Neuronal stem cell (in vitro differentiated cells): ENCODE measurements at regions not wholly inside any gene's neighbourhood (a gene's known extent, or its start where the extent isn't known, plus 50 kb on each side); places are given as distances from the start of the nearest gene placed in this dataset.

Experiments
- DNase-seq: peaks from one replicate; pipeline ENCODE4 v3.0.0-alpha.2; 2013; ENCODE audit warnings: low spot score
- H2AFZ ChIP-seq: one replicate; pipeline ENCODE4 v1.6.1; 2013; ENCODE audit warnings: mild to moderate bottlenecking, low read length, inconsistent platforms
- H2AK5ac ChIP-seq: 2 replicates; pipeline ENCODE4 v1.6.1; 2013; ENCODE audit warnings: low read depth, mild to moderate bottlenecking, inconsistent platforms, low read length, moderate library complexity, mixed read lengths
- H2BK120ac ChIP-seq: 2 replicates; pipeline ENCODE4 v1.6.1; 2013; ENCODE audit warnings: low read depth, mild to moderate bottlenecking, inconsistent platforms, low read length, moderate library complexity, mixed read lengths
- H2BK12ac ChIP-seq: one replicate; pipeline ENCODE4 v1.6.1; 2013; ENCODE audit warnings: low read length, inconsistent platforms
- H2BK15ac ChIP-seq: 2 replicates; pipeline ENCODE4 v1.6.1; 2013; ENCODE audit warnings: mild to moderate bottlenecking, low read length, inconsistent platforms, mixed read lengths
- H2BK5ac ChIP-seq: one replicate; pipeline ENCODE4 v1.6.1; 2013; ENCODE audit warnings: inconsistent platforms, mild to moderate bottlenecking, low read length, moderate library complexity
- H3K14ac ChIP-seq: one replicate; pipeline ENCODE4 v1.6.1; 2013; ENCODE audit warnings: low read length, inconsistent platforms
- H3K18ac ChIP-seq: 2 replicates; pipeline ENCODE4 v1.6.1; 2013; ENCODE audit warnings: low read length, inconsistent platforms
- H3K23ac ChIP-seq: 2 replicates; pipeline ENCODE4 v1.6.1; 2013; ENCODE audit warnings: low read depth, mild to moderate bottlenecking, mixed read lengths, low read length, inconsistent platforms; ENCODE audit not compliant: poor library complexity
- H3K27ac ChIP-seq: replicated peaks from 3 replicates; pipeline ENCODE4 v1.5.1; 2013; ENCODE audit warnings: low read length, inconsistent platforms
- H3K27me3 ChIP-seq, 3 experiments: 2 replicates each; pipeline ENCODE4 v1.6.1; 2013; ENCODE audit warnings: low read length in 3 of 3, mild to moderate bottlenecking in 2 of 3, inconsistent platforms in 1 of 3, low read depth in 1 of 3, mixed read lengths in 1 of 3, moderate library complexity in 1 of 3; ENCODE audit not compliant: control insufficient read depth in 3 of 3, insufficient read depth in 3 of 3
- H3K36me3 ChIP-seq, 2 donors: replicated peaks in 1 of 2; 2 replicates each; pipeline ENCODE4 v1.6.1; 2013; ENCODE audit warnings: low read length in 2 of 2; ENCODE audit not compliant: control insufficient read depth in 2 of 2, insufficient read depth in 2 of 2
- H3K4ac ChIP-seq: 2 replicates; pipeline ENCODE4 v1.6.1; 2013; ENCODE audit warnings: inconsistent platforms, mild to moderate bottlenecking, low read length, moderate library complexity
- H3K4me1 ChIP-seq, 2 donors: 1 replicate in 1 of 2; 2 replicates in 1 of 2; pipeline ENCODE4 v1.6.1; 2013; ENCODE audit warnings: low read length in 2 of 2, low read depth in 1 of 2; ENCODE audit not compliant: control insufficient read depth in 2 of 2, insufficient read depth in 1 of 2
- H3K4me2 ChIP-seq: one replicate; pipeline ENCODE4 v1.6.1; 2013; ENCODE audit warnings: mild to moderate bottlenecking, low read length, inconsistent platforms; ENCODE audit not compliant: insufficient read depth, poor library complexity, severe bottlenecking
- H3K4me3 ChIP-seq, 2 donors: 2 replicates each; pipeline ENCODE4 v1.5.1; 2013; ENCODE audit warnings: low read length in 2 of 2, mild to moderate bottlenecking in 2 of 2, inconsistent platforms in 1 of 2, moderate library complexity in 1 of 2
- H3K79me1 ChIP-seq: one replicate; pipeline ENCODE4 v1.6.1; 2013; ENCODE audit warnings: low read depth, mild to moderate bottlenecking, inconsistent platforms, low read length, moderate library complexity
- H3K9ac ChIP-seq: one replicate; pipeline ENCODE4 v1.6.1; 2013; ENCODE audit warnings: mild to moderate bottlenecking, low read depth, low read length, inconsistent platforms; ENCODE audit not compliant: poor library complexity
- H3K9me3 ChIP-seq, 2 donors: replicated peaks in 1 of 2; 2 replicates each; pipeline versions ENCODE3 to v1.6.1; 2013; ENCODE audit warnings: low read length in 2 of 2, mild to moderate bottlenecking in 2 of 2, inconsistent platforms in 1 of 2, low read depth in 1 of 2, mixed read lengths in 1 of 2, moderate library complexity in 1 of 2; ENCODE audit not compliant: control insufficient read depth in 2 of 2, insufficient read depth in 1 of 2
- H4K8ac ChIP-seq: one replicate; pipeline ENCODE4 v1.6.1; 2013; ENCODE audit warnings: low read depth, mild to moderate bottlenecking, inconsistent platforms, low read length, moderate library complexity
- H4K91ac ChIP-seq: one replicate; pipeline ENCODE4 v1.6.1; 2013; ENCODE audit warnings: low read length, low read depth, mild to moderate bottlenecking, inconsistent platforms; ENCODE audit not compliant: poor library complexity
- WGBS, 2 donors: extraction: QIAGEN DNeasy Blood & Tissue Kit; methylation state at CpG; one replicate each; pipeline ENCODE4 v1.1.7; 2013; ENCODE audit warnings: missing lambda C conversion rate in 2 of 2, mixed read lengths in 1 of 2; ENCODE audit not compliant: insufficient read length in 2 of 2, insufficient replicate concordance in 1 of 2; ENCODE audit errors: extremely low coverage in 2 of 2; 5-methylcytosine and 5-hydroxymethylcytosine counted together

- Histone ChIP-seq H2BK12ac (no peak overlapping the region), H3K36me3 (no peaks in the 10 kb centered on the region), H3K14ac (no peak overlapping the region), H3K18ac (no peak overlapping the region), H3K9ac (no peak overlapping the region), H4K8ac (no peak overlapping the region), H4K91ac (no peak overlapping the region), H2BK15ac (no peak overlapping the region), H2AK5ac (no peak overlapping the region), H3K9me3 (no peaks in the 10 kb centered on the region), H3K4me3 (no peak overlapping the region), H2AFZ (no peak overlapping the region), H2BK5ac (no peak overlapping the region), H3K79me1 (no peaks in the 10 kb centered on the region), H2BK120ac (no peak overlapping the region), H3K27ac (no peak overlapping the region), H3K27me3 (no peaks in the 10 kb centered on the region), H3K4me1 (peaks cover 0 to 5% of the 10 kb centered on the region in 2 donors), H3K4me2 (no peak overlapping the region), H3K23ac (no peak overlapping the region), H3K4ac (no peak overlapping the region)
- no peak for DNase-seq
- no CpG with 5 or more reads among the region's 4 CpGs for WGBS, 2 donors
Observed at GRCh38 chr2:193965263-193965662, 1691.8 kb upstream of the SLC39A10 start.

DNA sequence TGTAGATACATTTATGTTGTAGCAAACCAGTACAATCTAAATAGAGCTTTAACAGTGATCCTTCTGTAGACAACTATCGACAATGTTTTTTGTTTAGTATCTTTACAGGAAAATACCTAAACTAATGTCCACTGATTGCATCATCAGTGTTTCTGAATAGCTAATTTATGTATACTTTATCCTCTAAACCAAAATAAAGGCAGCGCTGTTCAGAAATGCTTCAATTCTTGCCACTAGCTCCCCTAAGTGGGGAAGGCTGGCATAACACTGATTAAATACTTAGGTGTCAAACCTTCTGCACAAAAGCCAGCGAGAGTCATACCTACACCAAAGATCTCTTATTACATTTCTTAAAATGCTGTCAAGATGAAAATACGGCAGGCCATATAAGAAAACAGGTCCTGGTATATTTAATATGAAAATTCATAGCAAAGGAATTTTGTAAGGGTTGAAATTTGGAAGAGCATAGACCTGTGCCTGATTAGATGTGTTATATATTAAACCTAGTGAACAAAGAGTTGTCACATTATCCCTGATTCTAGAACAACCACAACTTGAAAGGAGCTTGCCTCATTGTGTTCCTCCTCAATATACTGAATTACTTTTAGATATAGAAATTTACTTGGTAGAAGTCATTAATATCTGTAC, 1693.4 kb upstream of the SLC39A10 start:
- no peak overlapping the region for H2BK15ac ChIP-seq
- DNase-seq, result no peak

DNA sequence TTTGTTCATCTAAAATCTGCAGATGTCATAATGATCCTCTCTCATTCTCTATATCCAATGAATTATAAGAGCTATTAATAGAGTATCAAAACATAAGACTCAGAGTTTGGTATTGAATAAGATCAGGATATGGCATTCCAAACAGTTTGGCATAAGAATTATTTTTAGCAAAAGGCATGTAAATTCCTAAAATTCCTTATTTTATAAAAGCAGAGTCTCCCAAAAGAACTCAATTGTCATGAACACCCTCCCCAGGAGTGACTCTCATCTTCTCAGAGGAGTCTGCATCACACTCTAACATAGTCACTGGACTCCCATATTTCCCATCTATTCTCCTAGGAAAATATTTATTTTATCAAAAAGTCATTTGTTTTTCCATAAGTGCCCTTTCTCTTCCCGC, 1710.2 kb upstream of the SLC39A10 start:
- Histone ChIP-seq H2AFZ (no peak overlapping the region), H3K18ac (no peak overlapping the region), H3K23ac (no peak overlapping the region), H3K36me3 (no peaks in the 10 kb centered on the region), H3K27ac (no peak overlapping the region), H2BK12ac (no peak overlapping the region), H2BK15ac (no peak overlapping the region), H3K9ac (no peak overlapping the region), H3K4me3 (no peak overlapping the region), H2BK120ac (no peak overlapping the region), H3K27me3 (no peaks in the 10 kb centered on the region), H3K4me1 (no peaks in the 10 kb centered on the region), H4K8ac (no peak overlapping the region), H3K9me3 (no peaks in the 10 kb centered on the region), H2AK5ac (no peak overlapping the region), H3K4me2 (no peak overlapping the region), H2BK5ac (no peak overlapping the region), H3K79me1 (no peaks in the 10 kb centered on the region), H3K14ac (no peak overlapping the region), H3K4ac (no peak overlapping the region), H4K91ac (no peak overlapping the region)
- no peak for DNase-seq
- WGBS, 2 donors, result no CpG with 5 or more reads among the region's 1 CpG

More for the DNA sequence above, 1693.4 kb upstream of the SLC39A10 start:
- no peak overlapping the region for H3K14ac ChIP-seq
- no peak overlapping the region for H2BK120ac ChIP-seq
- no peak overlapping the region for H3K4me2 ChIP-seq
- no peak overlapping the region for H4K8ac ChIP-seq
- H3K79me1 ChIP-seq, result no peaks in the 10 kb centered on the region
- H3K9me3 ChIP-seq, result no peaks in the 10 kb centered on the region
- no peak overlapping the region for H3K9ac ChIP-seq
- H2AFZ ChIP-seq, result no peak overlapping the region
- no peak overlapping the region for H4K91ac ChIP-seq
- no peak overlapping the region for H3K4ac ChIP-seq
- H2BK12ac ChIP-seq, result no peak overlapping the region
- H3K27ac ChIP-seq, result no peak overlapping the region
- H2BK5ac ChIP-seq, result no peak overlapping the region
- no peaks in the 10 kb centered on the region for H3K27me3 ChIP-seq
- no CpG with 5 or more reads among the region's 4 CpGs for WGBS, 2 donors
- no peak overlapping the region for H2AK5ac ChIP-seq
- no peak overlapping the region for H3K4me3 ChIP-seq
- H3K18ac ChIP-seq, result no peak overlapping the region
- H3K23ac ChIP-seq, result no peak overlapping the region
- no peaks in the 10 kb centered on the region for H3K36me3 ChIP-seq
- H3K4me1 ChIP-seq, result peaks cover 0 to 5% of the 10 kb centered on the region in 2 donors

GRCh38 chr2:193943406-193943960, 1713.5 kb upstream of the SLC39A10 start:
- Histone ChIP-seq H4K8ac (no peak overlapping the region), H4K91ac (no peak overlapping the region), H3K9ac (no peak overlapping the region), H2AFZ (no peak overlapping the region), H3K79me1 (no peaks in the 10 kb centered on the region), H2AK5ac (no peak overlapping the region), H3K4me1 (no peaks in the 10 kb centered on the region), H3K9me3 (no peaks in the 10 kb centered on the region), H3K4me2 (no peak overlapping the region), H3K4me3 (no peak overlapping the region), H2BK5ac (no peak overlapping the region), H3K18ac (no peak overlapping the region), H3K27ac (no peak overlapping the region), H3K4ac (no peak overlapping the region), H3K23ac (no peak overlapping the region), H3K14ac (no peak overlapping the region), H3K27me3 (no peaks in the 10 kb centered on the region), H2BK15ac (no peak overlapping the region), H2BK120ac (no peak overlapping the region), H2BK12ac (no peak overlapping the region), H3K36me3 (no peaks in the 10 kb centered on the region)
- no peak for DNase-seq
- WGBS, 2 donors, result no CpG with 5 or more reads among the region's 4 CpGs
